T-helper 2 cell (primary cell): ENCODE measurements at regions not wholly inside any gene's neighbourhood (a gene's known extent, or its start where the extent isn't known, plus 50 kb on each side); places are given as distances from the start of the nearest gene placed in this dataset.

Experiments used
- DNase-seq, 5 experiments: peaks; one replicate each; pipeline versions ENCODE4 v3.0.0 to v3.0.0-alpha.2; 2012 to 2022

DNA sequence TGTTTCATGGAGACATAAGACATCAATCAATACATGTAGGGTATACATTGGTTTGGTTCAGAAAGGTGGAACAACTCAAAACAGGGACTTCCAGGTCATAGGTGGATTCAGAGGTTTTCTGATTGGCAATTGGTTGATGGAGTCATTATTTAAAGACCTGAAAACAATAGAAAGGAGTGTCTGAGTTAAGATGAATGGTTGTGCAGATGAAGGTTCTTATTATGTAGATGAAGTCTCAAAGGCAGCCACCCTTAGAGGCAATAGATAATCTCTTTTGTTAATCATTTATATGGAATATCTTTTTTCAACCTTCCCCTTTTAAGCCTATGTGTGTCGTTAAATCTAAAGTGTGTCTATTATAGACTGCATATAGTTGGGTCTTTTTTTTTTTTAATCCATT, 67.8 kb upstream of the LYPLAL1 start:
- DNase-seq: no peak

DNA sequence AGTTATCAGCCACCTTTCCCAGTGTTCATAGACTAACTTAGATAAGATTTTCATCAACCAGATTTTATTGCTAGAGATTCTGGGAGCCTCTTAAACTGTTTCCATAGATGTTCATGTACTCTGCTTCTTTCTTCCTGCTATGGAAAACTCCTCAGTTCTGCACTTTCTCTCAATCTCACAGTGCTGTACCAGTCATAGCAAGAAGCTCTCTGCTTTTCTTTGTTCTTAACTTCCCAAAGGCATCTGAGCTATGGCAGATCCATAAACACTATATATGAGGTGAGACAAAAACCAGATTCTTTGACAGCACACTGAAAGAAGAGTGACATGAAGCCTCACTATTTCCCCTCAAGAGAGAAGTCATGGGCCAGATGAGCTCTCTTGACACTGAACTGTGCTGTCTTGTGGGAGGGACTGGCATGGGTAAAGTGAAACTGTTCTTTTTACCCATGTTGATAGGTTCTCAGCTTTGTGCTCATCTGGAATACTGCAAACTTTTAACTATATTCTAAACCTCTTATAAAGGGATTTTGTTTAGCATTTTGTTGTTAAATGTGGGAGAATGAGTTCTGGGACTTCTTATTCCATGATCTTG, 64.2 kb upstream of the LYPLAL1 start:
- DNase-seq: no peak

DNA sequence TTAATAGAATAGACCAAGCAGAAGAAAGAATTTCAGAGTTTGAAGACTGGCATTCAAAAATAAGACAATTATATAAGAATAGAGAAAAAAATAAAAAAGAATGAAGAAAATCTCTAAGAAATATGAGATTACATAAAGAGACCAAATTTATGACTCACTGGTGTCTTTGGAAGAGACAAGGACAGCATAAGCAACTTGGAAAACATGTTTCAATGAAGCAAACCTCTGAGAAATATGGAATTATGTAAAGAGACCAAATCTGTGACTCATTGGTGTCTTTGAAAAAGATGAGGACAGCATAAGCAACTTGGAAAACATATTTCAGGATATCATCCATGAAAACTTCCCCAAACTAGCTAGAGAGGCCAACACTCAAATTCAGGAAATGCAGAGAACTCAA, 60.4 kb upstream of the LYPLAL1 start:
- no peak for DNase-seq

DNA sequence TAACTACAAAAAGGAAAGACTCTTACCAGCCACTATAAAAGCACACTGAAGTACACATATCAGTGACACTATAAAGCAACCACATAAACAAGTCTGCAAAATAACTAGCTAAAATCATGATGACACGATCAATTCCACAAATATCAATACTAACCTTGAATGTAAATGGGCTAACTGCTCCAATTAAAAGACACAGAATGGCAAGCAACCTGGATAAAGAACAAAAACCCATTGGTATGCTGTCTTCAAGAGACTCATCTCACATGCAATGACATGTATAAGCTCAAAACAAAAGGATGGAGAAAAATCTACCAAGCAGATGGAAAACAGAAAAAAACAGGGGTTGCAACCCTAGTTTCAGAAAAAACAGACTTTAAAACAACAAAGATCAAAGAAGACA, 59.7 kb upstream of the LYPLAL1 start:
- DNase-seq: no peak

DNA sequence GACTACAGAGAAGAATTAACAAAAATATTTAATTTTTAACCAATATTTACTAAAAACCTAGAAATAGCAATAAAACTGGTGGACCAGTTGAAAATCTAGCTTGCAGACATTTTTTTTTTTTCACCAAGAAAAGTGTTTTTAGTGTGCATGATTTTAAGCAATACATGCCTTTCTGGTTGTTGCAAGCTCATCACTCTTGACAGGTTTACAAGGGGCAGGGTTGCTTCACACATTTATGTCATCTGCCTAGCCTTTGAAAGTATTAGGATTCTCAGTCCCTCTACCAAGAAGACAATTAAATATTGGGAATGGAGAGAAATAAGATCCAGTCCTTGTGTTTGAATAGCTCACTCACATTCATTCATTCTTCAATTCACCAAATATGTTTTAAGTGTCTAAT, 53.8 kb upstream of the LYPLAL1 start:
- DNase-seq: no peak

DNA sequence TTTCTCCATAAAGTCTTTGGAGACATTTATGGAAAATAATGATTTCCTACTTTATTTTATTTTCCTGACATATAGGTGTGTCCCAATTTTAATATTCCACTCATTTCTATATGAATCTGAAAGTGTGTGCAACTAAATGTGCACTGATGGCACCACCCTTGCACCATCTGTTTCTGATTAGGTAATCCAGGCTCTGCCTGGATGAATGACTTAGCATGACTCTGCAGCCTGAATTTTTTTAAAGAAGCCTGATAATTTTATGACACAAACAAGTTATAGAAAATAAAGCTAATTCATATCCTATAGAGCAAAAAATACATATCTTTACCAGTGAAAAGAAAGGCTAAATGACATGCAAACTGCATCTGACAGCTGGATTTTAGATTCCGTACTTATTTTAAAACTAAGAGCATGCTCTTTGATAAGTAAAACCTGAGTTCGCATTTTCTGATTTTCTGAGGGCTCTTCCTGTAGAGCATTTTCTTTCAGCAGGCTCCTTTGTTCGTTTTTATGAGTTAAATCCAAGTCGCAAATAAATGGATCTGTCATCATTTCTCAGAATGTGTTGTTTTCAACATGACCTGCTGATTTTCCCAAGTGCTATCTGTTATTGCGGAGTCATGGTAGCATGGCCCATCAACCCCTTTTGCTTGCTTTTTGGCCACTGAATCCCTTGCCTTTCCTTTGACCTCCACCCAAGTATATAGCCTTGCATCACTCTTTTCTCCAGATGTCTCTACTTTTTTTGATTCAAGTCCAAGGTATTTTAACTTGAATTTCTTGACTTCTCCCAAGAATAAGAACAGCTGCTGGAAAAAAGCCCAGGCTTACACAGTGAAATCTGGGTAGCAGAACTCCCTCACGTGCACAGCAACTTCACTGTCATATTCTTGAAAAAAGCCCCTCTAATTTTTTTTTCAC, 52.8 kb upstream of the LYPLAL1 start:
- DNase-seq: no peak

DNA sequence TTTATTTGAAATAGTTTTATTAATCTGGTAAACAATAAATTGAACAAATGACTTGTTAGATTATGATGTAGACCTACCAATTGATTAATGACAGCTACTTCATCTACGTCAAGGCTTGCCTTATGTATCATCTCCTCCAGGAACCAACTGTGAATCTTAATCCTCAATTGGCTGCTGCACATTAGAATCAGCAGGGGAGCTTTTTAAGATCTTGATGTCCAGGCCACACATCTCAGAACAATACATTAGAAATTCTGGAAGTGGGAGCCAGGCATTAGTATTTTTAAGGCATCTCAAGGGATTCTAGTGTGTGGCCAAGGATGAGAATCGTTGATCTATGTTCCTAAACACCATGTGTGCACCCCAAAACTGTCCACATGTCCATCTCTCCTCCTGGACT, 52.0 kb upstream of the LYPLAL1 start:
- no peak for DNase-seq

DNA sequence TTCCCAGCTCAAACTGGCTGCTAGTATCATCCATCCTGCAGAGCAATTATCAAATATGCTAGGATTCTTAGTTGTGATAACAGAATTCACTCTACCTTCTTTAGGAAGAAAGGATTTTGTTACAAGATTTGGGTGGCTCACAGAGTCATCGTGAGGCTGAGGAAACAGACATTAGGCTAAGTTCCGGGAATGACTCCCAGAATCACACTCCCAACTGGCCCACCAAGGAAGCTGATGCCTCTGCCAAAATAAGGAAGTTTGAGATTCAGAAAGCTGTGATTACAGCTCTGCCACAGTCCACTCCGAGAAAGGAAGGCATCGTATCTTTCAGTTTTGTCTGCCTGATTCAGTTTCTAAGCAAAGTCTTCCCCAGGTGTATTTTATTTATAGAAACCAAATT, 50.6 kb upstream of the LYPLAL1 start:
- DNase-seq: no peak
